SK-N-SH (cell line): ENCODE measurements at regions not wholly inside any gene's neighbourhood (a gene's known extent, or its start where the extent isn't known, plus 50 kb on each side); places are given as distances from the start of the nearest gene placed in this dataset.

ENCODE experiments used
- CTCF ChIA-PET: fragments of 300-600, 350-600 bp; formaldehyde crosslinking; extraction: SDS; loops from one replicate; lab custom pipeline; 2021; lab: Yijun Ruan, JAX
- POLR2A ChIA-PET: fragments of 350-600 bp; sonication (Branson Sonifier 250); formaldehyde crosslinking; extraction: SDS; loops from one replicate; lab custom pipeline; 2020; ENCODE audit warnings: antibody characterized with exemption, inconsistent platforms; lab: Yijun Ruan, JAX
- DNase-seq: peaks from one replicate; pipeline ENCODE4 v3.0.0; 2012
- H2AFZ ChIP-seq: fragments of 200-600 bp; sonication (generic); 2 replicates; pipeline ENCODE4 v1.8.1; 2016; ENCODE audit warnings: antibody characterized with exemption, mild to moderate bottlenecking, low read depth
- H3F3A ChIP-seq: fragments of 200-600 bp; sonication (generic); replicated peaks from 2 replicates; pipeline ENCODE3; 2016; ENCODE audit warnings: antibody characterized with exemption, mild to moderate bottlenecking; ENCODE audit not compliant: insufficient read depth
- H3K27ac ChIP-seq, 2 experiments: fragments of 200-500 bp in 1 of 2; fragments of 200-600 bp in 1 of 2; sonication (Bioruptor generic) in 1 of 2; sonication (generic), shearing (Covaris generic) in 1 of 2; 2 replicates each; pipeline versions ENCODE4 v1.5.1 to v1.6.1; 2014 to 2016; ENCODE audit warnings: low read depth in 2 of 2, inconsistent platforms in 1 of 2, low read length in 1 of 2, mild to moderate bottlenecking in 1 of 2, mixed read lengths in 1 of 2
- H3K27me3 ChIP-seq: fragments of 200-600 bp; sonication (generic), shearing (Covaris generic); 2 replicates; pipeline ENCODE4 v1.6.1; 2016; ENCODE audit warnings: mixed run types; ENCODE audit not compliant: insufficient read depth
- H3K36me3 ChIP-seq, 2 experiments: fragments of 200-500 bp in 1 of 2; fragments of 200-600 bp in 1 of 2; sonication (Bioruptor generic) in 1 of 2; sonication (generic) in 1 of 2; replicated peaks in 1 of 2; 2 replicates each; pipeline versions ENCODE3 to v1.5.1; 2014 to 2016; ENCODE audit warnings: low read length in 1 of 2, mild to moderate bottlenecking in 1 of 2; ENCODE audit not compliant: insufficient read depth in 2 of 2, control insufficient read depth in 1 of 2
- H3K4me1 ChIP-seq, 2 experiments: fragments of 200-500 bp in 1 of 2; fragments of 200-600 bp in 1 of 2; sonication (Bioruptor generic) in 1 of 2; sonication (generic), shearing (Covaris generic) in 1 of 2; 2 replicates each; pipeline versions ENCODE4 v1.5.1 to v1.6.1; 2014 to 2016; ENCODE audit warnings: low read depth in 1 of 2, low read length in 1 of 2, mixed run types in 1 of 2; ENCODE audit not compliant: insufficient read depth in 2 of 2, control insufficient read depth in 1 of 2
- H3K4me2 ChIP-seq: fragments of 200-600 bp; sonication (generic), shearing (Covaris generic); 2 replicates; pipeline ENCODE4 v1.6.1; 2017; ENCODE audit warnings: mixed run types
- H3K4me3 ChIP-seq, 2 experiments: fragments of 200-500 bp in 1 of 2; fragments of 200-600 bp in 1 of 2; sonication (Bioruptor generic) in 1 of 2; sonication (generic), shearing (Covaris generic) in 1 of 2; 2 replicates each; pipeline versions ENCODE4 v1.5.1 to v1.8.1; 2014 to 2016; ENCODE audit warnings: low read depth in 2 of 2, inconsistent platforms in 1 of 2, low read length in 1 of 2, mild to moderate bottlenecking in 1 of 2, mixed read lengths in 1 of 2, moderate library complexity in 1 of 2
- H3K79me2 ChIP-seq: fragments of 200-600 bp; sonication (generic); 2 replicates; pipeline ENCODE4 v1.8.1; 2017; ENCODE audit warnings: mild to moderate bottlenecking; ENCODE audit not compliant: insufficient read depth
- H3K9ac ChIP-seq: fragments of 200-600 bp; sonication (generic); 2 replicates; pipeline ENCODE4 v1.6.1; 2017; ENCODE audit warnings: mixed run types
- H3K9me2 ChIP-seq: fragments of 200-600 bp; sonication (generic); 2 replicates; pipeline ENCODE4 v1.6.1; 2017; ENCODE audit warnings: mixed run types
- H3K9me3 ChIP-seq: fragments of 200-600 bp; sonication (generic); 2 replicates; pipeline ENCODE4 v1.6.1; 2017; ENCODE audit warnings: mixed run types, mild to moderate bottlenecking, moderate library complexity
- H4K20me1 ChIP-seq: fragments of 200-600 bp; sonication (generic); 2 replicates; pipeline ENCODE4 v1.6.1; 2017; ENCODE audit warnings: mild to moderate bottlenecking, mixed run types; ENCODE audit not compliant: insufficient read depth
- FOSL2 ChIP-seq: IDR thresholded peaks from 2 replicates; pipeline ENCODE4 v1.4.0; 2012; ENCODE audit warnings: low read depth, mild to moderate bottlenecking, moderate library complexity, borderline replicate concordance
- IRF3 ChIP-seq: fragments of 150-350 bp; IDR thresholded peaks from 2 replicates; pipeline ENCODE4 v1.6.1; 2016; ENCODE audit warnings: mild to moderate bottlenecking, low read depth, low read length
- JUND ChIP-seq: IDR thresholded peaks from 2 replicates; pipeline ENCODE4 v1.4.0; 2012
- MXI1 ChIP-seq: IDR thresholded peaks from 2 replicates; pipeline ENCODE4 v1.6.1; 2012; ENCODE audit warnings: mild to moderate bottlenecking, low read depth, low read length, improper control_type of control experiment
- NFIC ChIP-seq: IDR thresholded peaks from 2 replicates; pipeline ENCODE4 v1.4.0; 2012; ENCODE audit warnings: borderline replicate concordance
- RAD21 ChIP-seq: IDR thresholded peaks from 2 replicates; pipeline ENCODE4 v1.6.1; 2012; ENCODE audit warnings: mild to moderate bottlenecking, low read length
- REST ChIP-seq: IDR thresholded peaks from 2 replicates; pipeline ENCODE4 v1.6.1; 2012; ENCODE audit warnings: mild to moderate bottlenecking, low read depth, low read length, moderate library complexity
- RFX5 ChIP-seq: IDR thresholded peaks from 2 replicates; pipeline ENCODE4 v1.6.1; 2012; ENCODE audit warnings: mild to moderate bottlenecking, improper control_type of control experiment, low read length
- WGBS: methylation state at CpG from one replicate; pipeline ENCODE4 v1.1.6; 2017; ENCODE audit warnings: low lambda C conversion rate; 5-methylcytosine and 5-hydroxymethylcytosine counted together

GRCh38 chr13:106286811-106287210, 248.7 kb downstream of the EFNB2 start:
- no peaks in the 10 kb centered on the region for H3K27me3 ChIP-seq
- no peaks in the 10 kb centered on the region for H3F3A ChIP-seq
- no peak overlapping the region for H3K4me3 ChIP-seq
- no peaks in the 10 kb centered on the region for H3K9me2 ChIP-seq
- H3K27ac ChIP-seq = no peak overlapping the region
- POLR2A ChIA-PET = no interaction called here
- H3K36me3 ChIP-seq = no peaks in the 10 kb centered on the region
- H3K9ac ChIP-seq = no peak overlapping the region
- no peaks in the 10 kb centered on the region for H4K20me1 ChIP-seq
- CTCF ChIA-PET = no interaction called here
- no peak for TF ChIP-seq REST
- no peak for TF ChIP-seq RAD21
- no peak for TF ChIP-seq RFX5
- TF ChIP-seq FOSL2 = no peak
- no peak for TF ChIP-seq IRF3
- TF ChIP-seq, all 33 proteins: peak for 0
- no peak overlapping the region for H3K4me2 ChIP-seq
- peaks cover 0 to 6% of the 10 kb centered on the region in 2 experiments; a peak in 1 of 4 replicates for H3K4me1 ChIP-seq
- H2AFZ ChIP-seq = 0 out of 2 replicates have a peak overlapping the region, but pooled peaks have one; percentile 20
- no peaks in the 10 kb centered on the region for H3K9me3 ChIP-seq
- 60% methylated on average over 3 of the region's 3 CpGs for WGBS
- DNase-seq = no peak
- no peaks in the 10 kb centered on the region for H3K79me2 ChIP-seq

- no peak for TF ChIP-seq NFIC
- no peak for TF ChIP-seq JUND
- no peak for TF ChIP-seq MXI1
- Histone ChIP-seq H3K79me2 (no peaks in the 10 kb centered on the region), H3K4me3 (no peak overlapping the region), H3K9me2 (no peaks in the 10 kb centered on the region), H2AFZ (no peak overlapping the region), H4K20me1 (no peaks in the 10 kb centered on the region), H3K27ac (no peak overlapping the region), H3K4me2 (no peak overlapping the region), H3F3A (no peaks in the 10 kb centered on the region), H3K4me1 (no peaks in the 10 kb centered on the region), H3K9ac (no peak overlapping the region), H3K27me3 (no peaks in the 10 kb centered on the region), H3K9me3 (no peaks in the 10 kb centered on the region), H3K36me3 (no peaks in the 10 kb centered on the region)
- no peak for DNase-seq
- ChIA-PET POLR2A (no interaction called here), CTCF (interaction anchor here (1.1 kb wide), 1 partner anchor 8 kb away, joined by 4 read pairs; no protein-coding TSS in a partner anchor)
- whole genome bisulfite sequencing = 60% methylated on average over 2 of the region's 2 CpGs
These were observed 251.1 kb downstream of the EFNB2 start for GRCh38 chr13:106284358-106284757.
